Transverse colon (tissue), 4 donors: ENCODE measurements at regions not wholly inside any gene's neighbourhood (a gene's known extent, or its start where the extent isn't known, plus 50 kb on each side); places are given as distances from the start of the nearest gene placed in this dataset.

ENCODE experiments used
- CTCF ChIP-seq, 5 experiments: fragments of 200-600 bp in 3 of 5; fragments of 450-650 bp in 2 of 5; sonication (generic) in 3 of 5; IDR thresholded peaks; 1 replicate in 2 of 5; 2 replicates in 3 of 5; pipeline ENCODE4 v1.5.1; 2016 to 2017; ENCODE audit warnings: antibody characterized with exemption in 5 of 5, inconsistent platforms in 3 of 5, mild to moderate bottlenecking in 2 of 5, moderate library complexity in 1 of 5
- POLR2A ChIP-seq: fragments of 450-650 bp; IDR thresholded peaks from one replicate; pipeline ENCODE4 v1.6.1; 2016; ENCODE audit warnings: antibody characterized with exemption, mild to moderate bottlenecking, moderate library complexity
- POLR2AphosphoS5 ChIP-seq, 3 donors: sonication (generic); formaldehyde crosslinking; IDR thresholded peaks; one replicate each; pipeline ENCODE4 v1.6.1; 2016; ENCODE audit warnings: antibody characterized with exemption in 3 of 3

DNA sequence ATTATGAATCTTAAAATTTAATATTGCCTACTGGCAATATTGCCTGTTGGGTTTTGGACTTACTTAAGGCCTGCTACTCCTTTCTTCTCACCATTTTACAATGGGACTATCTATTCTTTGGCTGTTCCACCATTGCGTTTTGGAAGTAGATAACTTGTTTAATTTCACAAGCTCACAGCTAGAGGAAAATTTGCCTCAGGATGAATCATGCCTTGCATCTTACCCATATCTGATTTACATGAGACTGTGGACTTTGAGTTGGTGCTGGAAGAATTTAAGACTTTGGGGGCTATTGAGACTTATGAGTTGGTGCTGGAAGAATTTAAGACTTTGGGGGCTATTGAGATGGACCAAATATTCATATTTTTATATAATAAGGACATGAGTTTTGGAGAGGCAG, 662.6 kb downstream of the METTL15 start:
- TF ChIP-seq CTCF (IDR thresholded peaks at IDR 0.05) = no peak
- TF ChIP-seq POLR2AphosphoS5 (IDR thresholded peaks at IDR 0.05) = no peak
- TF ChIP-seq POLR2A = no peak
